ENCODE measurements at regions not wholly inside any gene's neighbourhood (a gene's known extent, or its start where the extent isn't known, plus 50 kb on each side); places are given as distances from the start of the nearest gene placed in this dataset.
A peak's percentile ranks its signal among the peaks of the same experiment; 100 is the strongest.

- no TSS peak for BruUV-seq (replicated peaks)
- in situ Hi-C loops (cut with HindIII; ENCODE audit: low pct_unique_long_range_greater_than_20kb, low sequenced_read_pairs) (no loop called here), intact Hi-C loops (cut with micrococcal nuclease; ENCODE audit: unreplicated experiment) (no loop called here)
- DNase-seq (ENCODE audit: low read depth, low spot score) (no peak), ATAC-seq (no peak)
- no peaks in the 10 kb centered on the region for H3K36me3 ChIP-seq (ENCODE audit: control insufficient read depth, insufficient read depth, low read length)
- no peaks in the 10 kb centered on the region for H3K27me3 ChIP-seq (ENCODE audit: control insufficient read depth, insufficient read depth, low read length)
- peaks cover 3% of the 10 kb centered on the region; the same call in 1 of the 2 replicates for H3K4me1 ChIP-seq (ENCODE audit: control insufficient read depth, insufficient read depth, low read length)
- ChIA-PET CTCF (no interaction called here), POLR2A (no interaction called here)
- TF ChIP-seq TCF7L2 (IDR thresholded peaks at IDR 0.05; ENCODE audit: low read depth, low read length) (no peak), SIN3A (IDR thresholded peaks at IDR 0.05; ENCODE audit: borderline replicate concordance, insufficient read depth, low read depth, low read length) (no peak), POLR2AphosphoS5 (IDR thresholded peaks at IDR 0.05; ENCODE audit: low read depth, low read length) (no peak)
- TF ChIP-seq, protein P1, sequence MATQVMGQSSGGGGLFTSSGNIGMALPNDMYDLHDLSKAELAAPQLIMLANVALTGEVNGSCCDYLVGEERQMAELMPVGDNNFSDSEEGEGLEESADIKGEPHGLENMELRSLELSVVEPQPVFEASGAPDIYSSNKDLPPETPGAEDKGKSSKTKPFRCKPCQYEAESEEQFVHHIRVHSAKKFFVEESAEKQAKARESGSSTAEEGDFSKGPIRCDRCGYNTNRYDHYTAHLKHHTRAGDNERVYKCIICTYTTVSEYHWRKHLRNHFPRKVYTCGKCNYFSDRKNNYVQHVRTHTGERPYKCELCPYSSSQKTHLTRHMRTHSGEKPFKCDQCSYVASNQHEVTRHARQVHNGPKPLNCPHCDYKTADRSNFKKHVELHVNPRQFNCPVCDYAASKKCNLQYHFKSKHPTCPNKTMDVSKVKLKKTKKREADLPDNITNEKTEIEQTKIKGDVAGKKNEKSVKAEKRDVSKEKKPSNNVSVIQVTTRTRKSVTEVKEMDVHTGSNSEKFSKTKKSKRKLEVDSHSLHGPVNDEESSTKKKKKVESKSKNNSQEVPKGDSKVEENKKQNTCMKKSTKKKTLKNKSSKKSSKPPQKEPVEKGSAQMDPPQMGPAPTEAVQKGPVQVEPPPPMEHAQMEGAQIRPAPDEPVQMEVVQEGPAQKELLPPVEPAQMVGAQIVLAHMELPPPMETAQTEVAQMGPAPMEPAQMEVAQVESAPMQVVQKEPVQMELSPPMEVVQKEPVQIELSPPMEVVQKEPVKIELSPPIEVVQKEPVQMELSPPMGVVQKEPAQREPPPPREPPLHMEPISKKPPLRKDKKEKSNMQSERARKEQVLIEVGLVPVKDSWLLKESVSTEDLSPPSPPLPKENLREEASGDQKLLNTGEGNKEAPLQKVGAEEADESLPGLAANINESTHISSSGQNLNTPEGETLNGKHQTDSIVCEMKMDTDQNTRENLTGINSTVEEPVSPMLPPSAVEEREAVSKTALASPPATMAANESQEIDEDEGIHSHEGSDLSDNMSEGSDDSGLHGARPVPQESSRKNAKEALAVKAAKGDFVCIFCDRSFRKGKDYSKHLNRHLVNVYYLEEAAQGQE (IDR thresholded peaks at IDR 0.05; ENCODE audit: insufficient read depth in 1 of 2, low read depth in 2 of 2, low read length in 1 of 2) = no peak
- TF ChIP-seq, protein P2, sequence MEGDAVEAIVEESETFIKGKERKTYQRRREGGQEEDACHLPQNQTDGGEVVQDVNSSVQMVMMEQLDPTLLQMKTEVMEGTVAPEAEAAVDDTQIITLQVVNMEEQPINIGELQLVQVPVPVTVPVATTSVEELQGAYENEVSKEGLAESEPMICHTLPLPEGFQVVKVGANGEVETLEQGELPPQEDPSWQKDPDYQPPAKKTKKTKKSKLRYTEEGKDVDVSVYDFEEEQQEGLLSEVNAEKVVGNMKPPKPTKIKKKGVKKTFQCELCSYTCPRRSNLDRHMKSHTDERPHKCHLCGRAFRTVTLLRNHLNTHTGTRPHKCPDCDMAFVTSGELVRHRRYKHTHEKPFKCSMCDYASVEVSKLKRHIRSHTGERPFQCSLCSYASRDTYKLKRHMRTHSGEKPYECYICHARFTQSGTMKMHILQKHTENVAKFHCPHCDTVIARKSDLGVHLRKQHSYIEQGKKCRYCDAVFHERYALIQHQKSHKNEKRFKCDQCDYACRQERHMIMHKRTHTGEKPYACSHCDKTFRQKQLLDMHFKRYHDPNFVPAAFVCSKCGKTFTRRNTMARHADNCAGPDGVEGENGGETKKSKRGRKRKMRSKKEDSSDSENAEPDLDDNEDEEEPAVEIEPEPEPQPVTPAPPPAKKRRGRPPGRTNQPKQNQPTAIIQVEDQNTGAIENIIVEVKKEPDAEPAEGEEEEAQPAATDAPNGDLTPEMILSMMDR (IDR thresholded peaks at IDR 0.05) = no peak
- H3K4me3 ChIP-seq (ENCODE audit: low read depth in 2 of 2, low read length in 2 of 2) = no peak overlapping the region
- no peak overlapping the region for H3K27ac ChIP-seq (ENCODE audit: low read length)
- H3K9me3 ChIP-seq (ENCODE audit: control insufficient read depth, insufficient read depth, low read depth, low read length) = no peaks in the 10 kb centered on the region
These were observed 217.1 kb downstream of the PRL start for GRCh38 chr6:22079783-22080182.

DNA sequence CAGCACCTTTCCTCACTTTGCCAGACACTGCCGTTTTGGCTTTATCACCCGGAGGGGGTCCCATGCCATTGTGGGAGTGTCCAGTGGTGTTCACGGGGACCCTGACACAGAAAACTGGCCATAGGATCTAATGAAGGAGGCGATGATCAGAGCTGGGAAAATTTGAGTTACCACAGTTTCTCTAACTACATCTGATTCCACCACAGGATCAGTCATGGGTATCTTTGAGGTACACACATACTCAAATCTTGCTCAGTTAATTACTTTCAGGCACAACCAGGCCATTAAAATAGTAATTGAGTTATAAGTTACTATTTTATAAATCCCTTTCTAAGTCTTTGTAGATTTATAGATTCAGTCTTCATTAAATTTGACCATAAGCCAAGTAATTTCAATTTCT lies 215.1 kb downstream of the PRL start:
- DNase-seq (ENCODE audit: low read depth, low spot score) (no peak), ATAC-seq (no peak)
- no peaks in the 10 kb centered on the region; the same call in 1 of the 2 replicates for H3K9me3 ChIP-seq (ENCODE audit: control insufficient read depth, insufficient read depth, low read depth, low read length)
- H3K27me3 ChIP-seq (ENCODE audit: control insufficient read depth, insufficient read depth, low read length) = no peaks in the 10 kb centered on the region
- no peaks in the 10 kb centered on the region for H3K36me3 ChIP-seq (ENCODE audit: control insufficient read depth, insufficient read depth, low read length)
- no peak overlapping the region for H3K4me3 ChIP-seq (ENCODE audit: low read depth in 2 of 2, low read length in 2 of 2)
- TF ChIP-seq, protein P1 (IDR thresholded peaks at IDR 0.05; ENCODE audit: insufficient read depth in 1 of 2, low read depth in 2 of 2, low read length in 1 of 2) = no peak
- TF ChIP-seq, protein P2 (IDR thresholded peaks at IDR 0.05) = no peak
- TF ChIP-seq SIN3A (IDR thresholded peaks at IDR 0.05; ENCODE audit: borderline replicate concordance, insufficient read depth, low read depth, low read length) (no peak), TCF7L2 (IDR thresholded peaks at IDR 0.05; ENCODE audit: low read depth, low read length) (no peak), POLR2AphosphoS5 (IDR thresholded peaks at IDR 0.05; ENCODE audit: low read depth, low read length) (no peak)
- in situ Hi-C loops (cut with HindIII; ENCODE audit: low pct_unique_long_range_greater_than_20kb, low sequenced_read_pairs) (no loop called here), intact Hi-C loops (cut with micrococcal nuclease; ENCODE audit: unreplicated experiment) (no loop called here)
- no TSS peak for BruUV-seq (replicated peaks)
- H3K27ac ChIP-seq (ENCODE audit: low read length) = peak overlapping the region; percentile 23; the same call in 1 of the 2 replicates
- peaks cover 3% of the 10 kb centered on the region; the same call in 1 of the 2 replicates for H3K4me1 ChIP-seq (ENCODE audit: control insufficient read depth, insufficient read depth, low read length)
- CTCF ChIA-PET = no interaction called here
- POLR2A ChIA-PET = no interaction called here
